Dendritic cell treated with granulocyte-macrophage colony-stimulating factor and Interleukin-4, amounts not matched to agents 40 ng/mL and 50 ng/mL, for 4 days (primary cell): ENCODE measurements at regions not wholly inside any gene's neighbourhood (a gene's known extent, or its start where the extent isn't known, plus 50 kb on each side); places are given as distances from the start of the nearest gene placed in this dataset.

ENCODE experiments used
- H3K27ac Mint-ChIP-seq: one replicate; pipeline ENCODE4 v1.8.0; 2022; ENCODE audit warnings: mild to moderate bottlenecking, mixed read lengths
- H3K27me3 Mint-ChIP-seq: one replicate; pipeline ENCODE4 v1.8.0; 2022; ENCODE audit warnings: mild to moderate bottlenecking, mixed read lengths
- H3K36me3 Mint-ChIP-seq: one replicate; pipeline ENCODE4 v1.8.0; 2022; ENCODE audit warnings: low read depth, mixed read lengths
- H3K4me1 Mint-ChIP-seq: one replicate; pipeline ENCODE4 v1.8.0; 2022; ENCODE audit warnings: low read depth, mixed read lengths
- H3K4me3 Mint-ChIP-seq: one replicate; pipeline ENCODE4 v1.8.0; 2022; ENCODE audit warnings: mild to moderate bottlenecking, moderate library complexity, mixed read lengths
- H3K9me3 Mint-ChIP-seq: one replicate; pipeline ENCODE4 v1.8.0; 2022; ENCODE audit warnings: mixed read lengths
- intact Hi-C: fragments of 100-400 bp; cut with micrococcal nuclease; formaldehyde crosslinking; loops from one replicate; pipeline ENCODE4 v1.15.0; 2022

DNA sequence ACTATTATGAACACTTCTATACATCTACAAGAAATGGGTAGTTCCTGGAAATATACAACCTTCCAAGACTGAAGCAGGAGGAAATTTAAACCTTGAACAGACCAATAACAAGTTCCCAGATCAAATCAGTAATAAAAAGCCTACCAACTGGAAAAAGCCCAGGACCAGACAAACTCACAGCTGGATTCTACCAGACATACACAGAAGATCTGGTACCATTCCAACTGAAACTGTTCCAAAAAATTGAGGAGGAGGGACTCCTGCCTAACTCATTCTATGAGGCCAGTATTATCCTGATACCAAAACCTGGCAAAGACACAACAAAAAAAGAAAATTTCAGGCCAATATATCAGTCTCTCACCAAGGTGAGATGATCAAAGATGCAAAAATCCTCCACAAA lies 189.4 kb downstream of the RPS29 start:
- Mint-ChIP-seq H3K9me3 (no peaks in the 10 kb centered on the region), H3K4me1 (no peaks in the 10 kb centered on the region), H3K27ac (no peak overlapping the region), H3K27me3 (no peaks in the 10 kb centered on the region), H3K4me3 (no peak overlapping the region), H3K36me3 (no peaks in the 10 kb centered on the region)
- intact Hi-C loops: no loop called here

DNA sequence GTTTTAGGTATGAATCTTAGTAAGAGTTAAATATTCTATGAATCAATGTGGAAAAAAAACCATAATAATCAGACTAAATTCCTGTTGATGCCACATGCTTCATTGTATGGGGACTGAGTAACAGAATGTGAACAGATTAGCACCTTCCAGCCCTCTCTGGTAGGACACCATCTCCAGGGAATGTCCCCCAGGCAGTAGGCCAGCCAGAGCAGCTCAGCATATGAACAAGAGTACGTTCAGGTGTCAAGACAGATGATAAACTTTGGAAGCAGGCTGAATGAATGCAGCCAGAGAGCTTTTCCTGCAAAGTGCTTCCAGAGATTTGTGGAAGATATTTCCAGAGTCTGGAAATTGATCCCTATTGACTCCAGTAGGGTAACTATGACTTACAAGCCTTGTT lies 204.4 kb downstream of the RPS29 start:
- Mint-ChIP-seq H3K4me1 (no peaks in the 10 kb centered on the region), H3K4me3 (no peak overlapping the region), H3K27ac (no peak overlapping the region), H3K36me3 (no peaks in the 10 kb centered on the region), H3K9me3 (peaks cover 19% of the 10 kb centered on the region), H3K27me3 (no peaks in the 10 kb centered on the region)
- intact Hi-C loops: no loop called here

DNA sequence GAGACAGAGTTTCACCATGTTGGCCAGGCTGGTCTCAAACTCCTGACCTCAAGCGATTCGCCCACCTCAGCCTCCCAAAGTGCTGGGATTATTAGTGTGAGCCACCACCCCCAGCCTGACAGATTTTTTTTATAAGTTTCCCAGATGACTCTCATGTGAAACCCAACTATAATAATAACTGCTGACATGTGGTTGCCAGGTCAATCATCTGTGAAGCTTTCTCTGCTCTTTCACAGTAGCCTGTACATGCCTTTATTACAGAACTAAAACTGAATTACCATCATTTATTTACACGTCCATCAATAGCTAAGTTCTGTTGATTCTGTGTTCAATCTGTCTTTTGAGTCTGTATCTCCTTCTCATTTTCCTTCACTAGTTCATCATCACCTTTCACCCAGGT lies 218.5 kb downstream of the RPS29 start:
- H3K9me3 Mint-ChIP-seq: no peaks in the 10 kb centered on the region
- H3K4me3 Mint-ChIP-seq: no peak overlapping the region
- intact Hi-C loops: no loop called here
- H3K4me1 Mint-ChIP-seq: no peaks in the 10 kb centered on the region
- peaks cover 3% of the 10 kb centered on the region for H3K27me3 Mint-ChIP-seq
- no peaks in the 10 kb centered on the region for H3K36me3 Mint-ChIP-seq
- H3K27ac Mint-ChIP-seq: no peak overlapping the region

DNA sequence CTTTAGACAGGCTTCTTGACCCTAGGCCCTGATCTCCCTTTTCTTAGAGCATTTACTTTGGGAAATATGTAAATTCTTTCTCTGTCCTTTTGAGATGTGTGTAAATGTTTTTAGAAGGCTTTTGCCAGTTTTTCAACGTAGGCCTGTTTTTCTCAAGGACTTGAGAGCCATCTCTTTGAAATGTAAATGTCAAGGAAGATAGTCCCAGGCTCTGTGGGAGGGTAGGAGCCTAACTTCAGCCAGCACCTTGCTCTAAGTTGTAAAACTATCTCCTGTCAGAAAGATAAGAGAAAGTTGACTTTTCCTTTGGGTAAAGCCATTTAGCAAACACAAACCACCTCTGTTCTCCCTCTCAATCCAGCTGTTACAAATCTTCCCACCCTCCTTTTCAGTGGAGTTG lies 219.8 kb downstream of the RPS29 start:
- Mint-ChIP-seq H3K36me3 (no peaks in the 10 kb centered on the region), H3K4me3 (no peak overlapping the region), H3K27ac (no peak overlapping the region), H3K9me3 (no peaks in the 10 kb centered on the region), H3K4me1 (no peaks in the 10 kb centered on the region), H3K27me3 (peaks cover 3% of the 10 kb centered on the region)
- intact Hi-C loops: no loop called here

DNA sequence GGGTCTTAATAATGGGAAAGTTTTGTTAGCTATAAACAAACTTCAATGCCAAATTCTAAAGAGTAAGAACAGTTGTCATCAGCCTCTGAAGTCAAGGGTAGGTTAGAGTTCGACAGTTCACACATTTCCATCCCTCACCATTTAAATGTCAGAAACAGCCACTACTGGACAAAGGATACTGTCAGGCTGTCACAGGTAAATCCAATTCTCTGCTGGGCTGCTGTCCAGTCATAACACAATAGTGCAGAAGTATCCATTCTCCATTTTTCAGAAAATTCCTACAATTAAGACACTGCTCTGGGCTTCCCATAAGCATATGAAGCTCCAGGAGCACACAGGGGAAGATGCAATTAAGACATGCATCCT lies 221.4 kb downstream of the RPS29 start:
- Mint-ChIP-seq H3K9me3 (no peaks in the 10 kb centered on the region), H3K36me3 (no peaks in the 10 kb centered on the region), H3K27me3 (peaks cover 3% of the 10 kb centered on the region), H3K4me3 (no peak overlapping the region), H3K4me1 (no peaks in the 10 kb centered on the region), H3K27ac (no peak overlapping the region)
- intact Hi-C loops: no loop called here

DNA sequence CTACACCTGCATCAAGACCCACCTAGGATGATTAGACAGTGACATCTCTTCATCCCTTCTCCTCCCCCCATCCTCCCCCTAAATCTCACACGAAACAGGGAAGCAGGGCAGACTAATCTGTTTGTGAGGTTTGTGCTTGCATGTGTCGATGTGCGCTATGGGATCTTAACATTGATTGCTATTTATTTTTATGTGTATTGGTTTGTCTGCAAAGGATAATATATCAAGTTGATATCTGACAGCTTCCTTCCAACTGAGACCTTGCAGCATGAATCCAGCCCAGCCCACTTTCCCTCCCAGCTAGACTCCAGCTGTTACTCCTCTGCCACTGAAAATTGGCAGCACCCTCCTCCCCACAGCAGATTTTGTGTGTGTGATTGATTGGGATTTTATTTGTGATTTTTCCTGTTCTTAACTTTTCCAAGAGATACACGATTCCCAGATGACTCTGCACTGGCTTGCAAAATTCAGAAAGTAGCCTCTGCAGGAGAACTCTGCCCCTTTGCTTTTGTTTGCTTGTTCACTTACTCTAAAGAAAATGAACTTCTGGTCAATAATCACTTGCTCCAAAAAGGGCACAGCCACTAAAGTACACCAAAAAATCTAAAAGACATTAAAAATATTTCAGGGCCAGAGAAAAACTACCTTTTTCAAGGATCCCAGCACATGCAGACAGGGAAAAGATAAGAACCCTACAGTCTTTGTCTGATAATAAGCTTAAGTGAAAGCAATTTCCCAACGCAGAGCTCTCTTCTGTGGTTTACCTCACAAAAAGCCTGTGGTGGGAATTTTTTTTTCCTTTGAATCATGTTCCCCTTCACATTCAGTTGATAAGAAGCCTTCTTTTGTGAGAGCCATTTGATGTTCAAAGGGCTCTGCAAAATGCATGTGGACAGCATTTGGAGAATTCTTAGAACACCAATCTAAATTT lies 222.1 kb downstream of the RPS29 start:
- H3K4me1 Mint-ChIP-seq: no peaks in the 10 kb centered on the region
- H3K27me3 Mint-ChIP-seq: peaks cover 3% of the 10 kb centered on the region
- intact Hi-C loops: no loop called here
- H3K4me3 Mint-ChIP-seq: no peak overlapping the region
- no peaks in the 10 kb centered on the region for H3K9me3 Mint-ChIP-seq
- H3K27ac Mint-ChIP-seq: no peak overlapping the region
- H3K36me3 Mint-ChIP-seq: no peaks in the 10 kb centered on the region

DNA sequence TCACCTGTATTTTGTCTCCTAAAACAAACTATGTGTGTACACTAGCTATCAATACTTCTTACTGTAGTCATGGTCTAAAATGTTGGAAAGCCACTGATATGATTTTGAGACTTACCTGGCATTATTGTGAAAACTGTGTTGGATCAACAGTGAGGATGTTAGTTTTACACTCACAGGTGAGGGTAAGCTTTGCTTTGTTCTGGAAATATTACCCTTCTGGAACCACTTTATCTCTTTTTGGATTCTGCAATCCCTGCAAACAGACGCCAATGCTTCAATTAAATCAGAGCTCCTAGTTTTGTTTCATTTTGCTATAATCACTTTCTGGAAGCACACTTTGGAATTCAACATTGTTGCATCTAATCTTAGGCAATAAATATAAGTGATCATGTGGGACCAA lies 223.3 kb downstream of the RPS29 start:
- Mint-ChIP-seq H3K4me3 (no peak overlapping the region), H3K9me3 (no peaks in the 10 kb centered on the region), H3K36me3 (no peaks in the 10 kb centered on the region), H3K4me1 (no peaks in the 10 kb centered on the region), H3K27ac (no peak overlapping the region), H3K27me3 (peaks cover 3% of the 10 kb centered on the region)
- intact Hi-C loops: no loop called here

DNA sequence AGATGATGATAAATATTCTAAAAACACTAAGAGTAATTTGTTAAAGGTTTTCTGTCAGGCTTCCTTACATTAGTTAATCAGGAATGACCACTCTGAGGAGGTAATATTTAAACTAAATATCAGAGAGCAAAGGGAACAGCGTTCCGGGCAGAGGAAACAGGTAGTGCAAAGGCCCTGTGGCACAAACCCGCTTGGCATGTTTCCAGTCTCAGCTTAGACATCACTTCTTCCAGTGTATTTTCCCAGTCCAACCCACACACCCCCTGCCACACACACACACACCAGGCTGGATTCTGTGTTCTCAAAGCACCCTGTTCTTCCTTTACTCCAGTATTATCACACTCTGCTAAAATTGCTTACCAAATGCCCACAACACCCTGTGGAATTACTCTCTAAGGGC lies 247.1 kb downstream of the RPS29 start:
- Mint-ChIP-seq H3K27me3 (no peaks in the 10 kb centered on the region), H3K4me3 (no peak overlapping the region), H3K36me3 (no peaks in the 10 kb centered on the region), H3K9me3 (no peaks in the 10 kb centered on the region), H3K4me1 (no peaks in the 10 kb centered on the region), H3K27ac (no peak overlapping the region)
- intact Hi-C loops: no loop called here

DNA sequence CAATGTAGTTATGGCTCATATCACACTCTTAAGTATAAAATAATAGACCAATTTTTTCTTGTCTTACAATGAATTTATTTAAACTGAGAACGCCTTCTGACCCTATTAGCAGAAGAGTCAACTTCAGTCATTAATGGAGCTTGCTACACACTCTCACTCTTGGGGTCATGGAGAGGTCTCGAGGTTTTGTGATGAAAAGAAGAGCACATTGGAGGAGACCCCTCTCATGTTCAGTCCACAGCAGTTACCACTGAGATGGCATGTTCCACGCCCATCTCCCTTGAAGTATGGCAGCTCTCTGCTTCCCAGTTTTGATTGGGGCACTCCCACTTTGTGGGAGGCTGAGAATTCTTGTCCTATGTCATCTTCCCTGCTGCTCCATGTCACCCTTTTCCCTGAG lies 266.4 kb downstream of the RPS29 start:
- no peak overlapping the region for H3K4me3 Mint-ChIP-seq
- no peaks in the 10 kb centered on the region for H3K9me3 Mint-ChIP-seq
- no peak overlapping the region for H3K27ac Mint-ChIP-seq
- intact Hi-C loops: no loop called here
- H3K27me3 Mint-ChIP-seq: no peaks in the 10 kb centered on the region
- H3K4me1 Mint-ChIP-seq: no peaks in the 10 kb centered on the region
- no peaks in the 10 kb centered on the region for H3K36me3 Mint-ChIP-seq

DNA sequence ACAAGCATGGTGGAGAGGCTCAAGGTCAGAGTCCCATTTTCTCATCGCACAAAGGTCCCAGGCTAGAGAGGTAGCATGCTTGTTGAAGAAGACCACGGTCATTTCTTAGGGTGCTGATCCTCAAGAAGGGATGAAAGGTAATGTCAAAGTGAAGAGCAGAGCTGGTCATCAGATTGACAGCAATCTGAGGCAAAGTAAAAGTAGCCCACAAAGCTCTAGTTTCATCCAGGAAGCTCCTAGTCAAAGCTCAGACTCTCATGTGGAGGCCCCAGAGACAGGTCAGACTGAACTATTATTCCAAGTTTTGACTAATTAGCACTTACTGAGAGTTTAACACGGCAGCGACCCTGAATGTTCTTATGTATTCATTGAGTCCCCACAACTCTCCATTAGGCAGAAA lies 270.6 kb downstream of the RPS29 start:
- intact Hi-C loops: no loop called here

DNA sequence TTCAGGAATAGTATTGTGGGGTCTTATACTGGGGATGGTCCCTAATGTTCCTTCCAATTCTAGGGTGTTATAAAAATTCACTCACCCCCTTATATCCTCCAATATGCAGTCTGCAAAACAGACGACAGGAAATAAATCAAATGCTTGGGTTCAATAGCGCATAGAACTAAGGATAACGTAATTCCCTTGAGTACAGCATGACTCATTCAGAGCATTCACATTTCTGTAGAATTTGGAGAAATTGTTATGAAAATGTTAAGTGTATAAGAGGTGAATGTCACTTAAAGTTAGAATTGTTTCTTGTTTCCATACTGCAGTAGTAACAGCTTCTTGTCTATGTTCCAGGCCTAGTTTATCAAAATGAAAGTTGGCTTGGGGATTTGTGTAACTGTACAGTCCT lies 271.4 kb downstream of the RPS29 start:
- H3K4me3 Mint-ChIP-seq: no peak overlapping the region
- intact Hi-C loops: no loop called here
- no peaks in the 10 kb centered on the region for H3K9me3 Mint-ChIP-seq
- H3K27me3 Mint-ChIP-seq: no peaks in the 10 kb centered on the region
- no peak overlapping the region for H3K27ac Mint-ChIP-seq
- no peaks in the 10 kb centered on the region for H3K36me3 Mint-ChIP-seq
- no peaks in the 10 kb centered on the region for H3K4me1 Mint-ChIP-seq

More for the DNA sequence above, 270.6 kb downstream of the RPS29 start:
- H3K36me3 Mint-ChIP-seq: no peaks in the 10 kb centered on the region
- H3K27me3 Mint-ChIP-seq: no peaks in the 10 kb centered on the region
- no peaks in the 10 kb centered on the region for H3K4me1 Mint-ChIP-seq
- H3K4me3 Mint-ChIP-seq: no peak overlapping the region
- no peaks in the 10 kb centered on the region for H3K9me3 Mint-ChIP-seq
- H3K27ac Mint-ChIP-seq: no peak overlapping the region

DNA sequence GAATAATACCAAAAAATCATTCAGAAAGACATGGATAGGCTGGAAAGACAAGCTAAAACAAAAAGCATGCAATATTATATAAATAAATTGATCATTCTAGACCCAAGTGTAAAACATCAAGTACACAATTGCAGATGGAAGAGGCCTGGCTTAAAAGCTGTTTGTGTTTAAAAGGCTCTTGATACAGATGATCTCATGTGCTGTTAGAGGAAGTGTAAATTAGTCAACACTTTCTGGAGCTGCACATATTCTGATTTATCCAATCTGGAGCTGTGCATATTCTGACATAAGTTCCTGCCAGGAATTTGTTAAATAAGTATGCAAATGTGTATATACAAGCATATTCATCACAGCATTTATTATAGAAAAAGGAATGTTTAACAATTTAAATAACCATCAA lies 273.1 kb downstream of the RPS29 start:
- Mint-ChIP-seq H3K36me3 (no peaks in the 10 kb centered on the region), H3K27ac (no peak overlapping the region), H3K4me3 (no peak overlapping the region), H3K27me3 (no peaks in the 10 kb centered on the region), H3K4me1 (no peaks in the 10 kb centered on the region), H3K9me3 (no peaks in the 10 kb centered on the region)
- intact Hi-C loops: no loop called here

DNA sequence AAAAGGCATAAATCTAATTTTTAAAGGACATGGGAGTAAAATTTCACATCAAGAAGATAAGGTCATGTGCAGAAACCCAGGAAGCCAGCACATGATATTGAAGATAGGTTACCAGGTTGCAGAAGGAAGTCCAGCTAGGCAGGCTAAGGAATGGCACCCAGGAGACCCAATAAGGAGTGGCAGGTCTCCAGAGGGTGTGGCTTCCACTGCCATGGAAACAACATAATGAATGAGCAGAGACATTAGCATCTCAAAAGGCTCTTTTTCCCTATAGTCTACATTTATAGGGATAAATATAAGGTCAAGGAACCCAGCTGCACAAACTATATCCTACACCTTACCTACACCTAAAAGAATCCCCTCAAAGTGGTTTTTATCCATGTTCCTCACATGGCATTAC lies 275.9 kb downstream of the RPS29 start:
- no peak overlapping the region for H3K27ac Mint-ChIP-seq
- no peaks in the 10 kb centered on the region for H3K27me3 Mint-ChIP-seq
- no peaks in the 10 kb centered on the region for H3K4me1 Mint-ChIP-seq
- H3K36me3 Mint-ChIP-seq: no peaks in the 10 kb centered on the region
- H3K4me3 Mint-ChIP-seq: no peak overlapping the region
- intact Hi-C loops: no loop called here
- H3K9me3 Mint-ChIP-seq: no peaks in the 10 kb centered on the region

DNA sequence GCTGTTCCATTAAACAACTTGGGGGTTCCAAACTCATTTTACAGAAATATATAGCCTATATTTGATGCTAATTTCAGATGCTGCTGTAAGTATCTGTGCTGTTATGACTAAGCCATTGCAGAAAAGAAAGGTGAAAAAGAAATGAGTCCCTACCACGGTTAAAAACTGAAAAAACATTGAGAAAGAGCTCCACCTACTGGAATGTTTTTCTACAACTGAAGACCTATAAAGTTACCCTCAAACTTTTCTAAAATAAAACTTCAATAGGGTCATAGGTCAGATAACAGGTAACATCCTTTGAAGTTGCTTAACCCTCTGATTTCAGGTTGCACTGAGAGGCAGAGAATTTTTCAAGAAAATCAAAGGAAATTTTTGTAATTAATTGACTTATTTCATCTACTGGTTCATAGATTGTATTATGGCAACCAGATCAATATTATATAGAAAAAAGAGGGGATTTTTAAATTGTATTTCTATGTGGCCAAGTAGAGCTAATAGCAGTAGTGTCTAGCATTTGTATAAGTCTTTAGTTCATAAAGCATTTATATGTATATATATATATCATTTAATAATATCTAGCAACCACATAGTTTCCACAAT lies 279.9 kb downstream of the RPS29 start:
- no peaks in the 10 kb centered on the region for H3K27me3 Mint-ChIP-seq
- no peak overlapping the region for H3K27ac Mint-ChIP-seq
- H3K4me3 Mint-ChIP-seq: no peak overlapping the region
- intact Hi-C loops: loop anchor here (5.0 kb wide), 1 partner anchor 1389 kb away; no protein-coding TSS in a partner anchor
- no peaks in the 10 kb centered on the region for H3K36me3 Mint-ChIP-seq
- H3K4me1 Mint-ChIP-seq: no peaks in the 10 kb centered on the region
- no peaks in the 10 kb centered on the region for H3K9me3 Mint-ChIP-seq
